Cerebellar nuclear complex (tissue), 1 donor: ENCODE measurements at regions not wholly inside any gene's neighbourhood (a gene's known extent, or its start where the extent isn't known, plus 50 kb on each side); places are given as distances from the start of the nearest gene placed in this dataset.
"Not testable (repeated sequence)": the region's sequence is repeated elsewhere in the genome, so short reads cannot be mapped to it uniquely, and the experiment has no call there.

Source experiments
- DNase-seq, 2 experiments: peaks; one replicate each; lab custom pipeline; 2025; lab: John Stamatoyannopoulos, UW

DNA sequence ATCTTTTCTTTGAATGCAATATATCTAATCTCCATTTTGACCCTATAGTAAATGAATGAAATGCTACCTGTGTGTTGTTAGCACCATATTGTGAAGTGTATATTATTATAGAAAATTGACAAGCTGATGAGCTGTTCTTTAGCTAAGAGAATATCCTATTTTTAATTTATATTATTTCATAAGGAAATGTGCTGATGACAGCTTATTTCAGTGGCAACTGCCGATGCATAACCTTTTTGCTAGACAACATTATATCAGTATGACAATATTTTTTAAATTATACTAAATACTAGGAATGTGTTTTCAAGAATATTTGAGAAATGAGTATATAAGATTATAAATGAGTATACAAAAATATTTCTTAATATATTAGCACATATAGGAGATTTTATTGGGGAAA, 573.1 kb downstream of the ZNF608 start:
- no peak for DNase-seq

DNA sequence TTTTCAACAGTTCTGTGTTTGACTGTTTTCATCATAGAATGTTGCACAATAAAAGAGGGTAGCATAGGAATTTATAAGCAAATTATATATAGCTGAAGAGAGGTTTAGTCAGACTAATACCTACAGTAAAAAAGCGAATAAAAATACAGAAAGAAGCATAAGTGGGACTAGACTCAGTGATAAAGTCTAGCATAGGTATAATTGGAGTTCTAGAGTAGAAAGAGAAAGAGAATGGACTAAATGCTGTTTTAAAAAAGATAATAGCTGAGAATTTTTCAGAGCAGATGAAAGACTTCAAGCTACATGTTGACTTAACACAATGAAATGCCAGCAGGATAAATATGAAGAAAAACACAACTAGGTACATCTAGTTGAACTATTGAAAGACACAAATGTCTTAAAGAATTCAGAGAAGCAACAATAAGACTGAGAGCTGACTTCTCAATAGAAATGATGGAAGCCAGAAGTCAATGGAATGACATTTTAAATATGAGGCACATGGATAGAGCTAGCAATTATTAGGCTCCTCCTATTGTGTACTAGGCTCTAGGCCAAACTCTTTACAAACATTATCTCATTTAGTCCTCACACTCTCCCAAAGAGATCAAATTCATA, 573.9 kb downstream of the ZNF608 start:
- no peak for DNase-seq

DNA sequence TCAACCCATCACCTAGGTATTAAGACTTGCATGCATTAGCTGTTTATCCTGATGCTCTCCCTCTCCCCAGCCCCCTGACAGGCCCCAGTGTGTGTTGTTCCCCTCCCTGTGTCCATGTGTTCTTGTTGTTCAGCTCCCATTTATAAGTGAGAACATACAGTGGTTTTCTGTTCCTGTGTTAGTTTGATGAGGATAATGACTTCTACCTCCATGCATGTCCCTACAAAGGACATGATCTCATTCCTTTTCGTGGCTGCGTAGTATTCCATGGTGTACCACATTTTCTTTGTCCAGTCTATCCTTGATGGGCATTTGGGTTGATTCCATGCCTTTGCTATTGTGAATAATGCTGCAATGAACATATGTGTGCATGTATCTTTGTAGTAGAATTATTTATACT, 578.3 kb downstream of the ZNF608 start:
- not testable (repeated sequence) for DNase-seq

DNA sequence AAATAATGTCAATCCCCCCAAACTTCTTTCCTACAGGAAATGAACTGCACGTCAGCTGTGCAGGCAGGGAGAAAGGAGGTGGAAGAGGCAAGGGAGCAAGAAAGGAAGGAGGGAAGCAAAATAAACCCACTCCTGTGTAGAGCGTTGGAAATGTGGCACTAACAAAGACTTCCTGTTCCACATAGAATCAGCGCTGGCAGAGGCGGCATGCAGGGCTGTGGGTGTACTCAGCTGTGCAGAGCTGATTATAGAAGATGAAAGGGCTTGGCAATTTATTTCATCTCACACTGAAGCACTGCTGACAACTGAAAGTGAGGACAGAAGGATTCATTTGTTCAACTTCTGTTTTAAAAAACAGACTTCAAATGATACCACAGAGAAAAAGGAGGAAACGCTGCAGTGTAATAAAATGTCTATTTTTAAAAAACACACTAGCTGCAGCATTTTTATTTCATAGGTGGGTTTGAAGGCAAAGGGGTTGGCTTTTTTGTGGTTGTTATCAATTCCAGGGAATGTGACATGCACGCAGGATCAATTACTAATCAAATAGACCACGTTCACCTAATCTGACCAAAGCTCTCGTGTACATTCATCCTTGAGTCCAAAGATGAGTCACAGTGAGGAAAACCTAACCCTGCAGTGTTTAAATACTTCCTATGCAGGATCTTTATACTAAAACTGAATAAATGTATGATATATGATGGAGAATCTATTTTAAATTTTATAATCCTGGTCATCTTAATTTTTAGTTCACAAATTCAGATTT, 583.5 kb downstream of the ZNF608 start:
- DNase-seq: no peak

DNA sequence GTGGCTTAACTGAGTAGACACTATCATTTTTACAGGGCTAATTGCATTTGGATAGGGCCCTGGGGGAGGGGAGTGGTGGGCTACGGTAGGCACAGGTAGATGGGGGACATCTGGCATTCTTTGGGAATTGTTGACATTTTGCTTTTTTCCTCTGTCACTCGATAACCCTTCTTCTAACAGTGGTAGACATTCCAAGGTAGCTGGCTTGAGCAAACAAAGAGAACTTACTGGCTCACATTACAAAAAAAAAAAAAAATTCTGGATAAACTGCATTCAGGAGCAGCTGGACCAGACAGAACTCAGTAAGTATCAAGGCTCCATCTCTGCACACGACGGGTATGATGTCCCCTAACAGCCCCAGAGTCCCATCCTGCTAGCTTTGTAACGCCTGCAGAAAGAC, 585.2 kb downstream of the ZNF608 start:
- DNase-seq: no peak

DNA sequence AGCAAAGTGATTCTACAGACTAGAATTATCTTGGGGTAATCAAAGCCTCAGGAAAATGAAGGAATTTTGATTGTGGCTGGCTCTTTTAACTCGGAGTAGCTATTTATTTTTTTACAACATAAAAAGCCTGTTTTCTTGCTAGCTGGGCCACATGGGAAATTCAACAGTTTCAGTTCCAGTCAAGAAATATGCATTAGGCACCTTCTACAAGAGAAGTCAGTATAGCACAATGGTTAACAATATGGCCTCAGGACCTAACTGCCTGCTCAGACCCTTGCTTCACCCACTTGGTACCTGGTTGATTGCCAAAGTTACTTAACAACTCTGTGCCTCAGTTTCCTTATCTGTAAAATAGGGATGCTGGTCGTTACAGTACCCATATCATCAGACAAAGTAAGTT, 586.2 kb downstream of the ZNF608 start:
- no peak for DNase-seq

DNA sequence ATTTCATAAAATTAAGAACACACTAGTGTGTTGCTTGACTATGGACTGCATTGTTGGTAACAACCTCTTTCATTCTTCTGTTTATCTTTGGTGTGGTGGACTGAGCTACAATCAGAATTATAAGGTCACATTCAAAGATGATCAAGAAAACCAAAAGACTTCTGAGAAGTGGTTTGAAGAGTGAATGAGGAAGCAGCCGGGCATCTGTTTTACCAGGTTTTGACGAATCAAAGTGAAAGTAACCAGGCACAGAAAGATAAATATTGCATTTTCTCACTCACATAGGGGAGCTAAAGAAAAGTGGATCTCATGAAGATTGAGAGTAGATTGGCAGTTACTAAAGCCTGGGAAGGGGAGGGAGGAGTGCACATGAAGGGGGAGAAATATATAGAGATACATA, 589.1 kb downstream of the ZNF608 start:
- no peak for DNase-seq

DNA sequence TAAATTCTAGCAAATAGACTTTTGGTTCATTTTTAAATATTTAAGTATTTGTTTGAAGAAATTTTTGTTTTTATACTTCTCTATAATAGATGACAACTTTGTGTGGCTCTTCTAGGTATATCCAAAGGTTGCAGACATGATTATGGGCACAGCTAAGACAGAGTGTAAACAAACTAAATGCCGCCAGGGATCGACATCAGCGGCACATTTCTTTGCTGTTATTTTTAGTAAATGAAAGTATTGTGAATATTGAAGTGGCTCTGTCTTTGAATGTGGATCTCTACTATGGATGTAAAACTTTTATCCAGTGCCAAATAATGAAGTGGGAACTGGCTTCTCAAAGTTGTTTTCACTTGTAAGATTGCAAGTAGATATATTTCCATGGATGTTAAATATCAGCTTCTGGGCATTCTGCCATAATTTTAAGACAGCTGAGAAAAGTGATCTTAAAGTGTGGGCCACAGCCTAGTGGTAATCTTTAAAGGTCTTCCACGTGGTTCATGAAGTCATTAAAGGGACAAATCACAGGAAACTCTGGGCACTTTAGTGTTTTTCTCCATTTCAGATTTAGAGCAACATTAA, 589.9 kb downstream of the ZNF608 start:
- DNase-seq: no peak

DNA sequence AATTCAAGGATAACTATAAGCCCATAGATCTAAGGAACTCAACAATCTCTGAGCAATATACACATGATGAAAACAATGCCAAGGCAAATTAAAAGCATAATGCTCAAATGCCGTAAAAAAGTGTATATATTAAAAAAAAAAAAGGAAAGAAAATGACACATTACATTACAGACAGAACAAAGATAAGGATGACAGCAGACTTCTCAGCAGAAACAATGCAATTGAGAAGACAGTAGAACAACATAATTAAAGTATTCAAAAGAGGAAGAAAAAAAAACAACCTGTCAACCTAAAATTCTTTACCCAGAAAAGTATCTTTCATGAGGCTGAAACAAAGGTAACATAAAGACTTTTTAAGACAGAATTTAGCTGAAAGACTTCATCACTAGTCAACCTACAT, 591.7 kb downstream of the ZNF608 start:
- no peak for DNase-seq

DNA sequence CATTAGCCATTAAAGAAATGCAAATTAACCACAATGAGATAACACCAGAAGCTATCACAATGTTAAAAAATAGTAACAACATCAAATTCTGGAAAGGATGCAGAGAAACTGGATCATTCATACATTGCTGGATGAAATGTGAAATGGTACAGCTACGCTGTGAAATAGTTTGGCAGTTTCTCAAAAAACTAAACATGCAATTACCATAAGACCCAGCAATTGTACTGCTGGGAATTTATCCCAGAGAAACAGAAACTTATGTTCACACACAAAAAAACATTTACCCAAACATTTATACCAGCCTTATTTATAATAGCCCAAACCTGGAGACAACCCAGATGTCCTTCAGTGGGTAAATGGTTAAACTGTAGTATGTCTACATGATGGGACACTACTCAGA, 592.9 kb downstream of the ZNF608 start:
- DNase-seq: no peak

DNA sequence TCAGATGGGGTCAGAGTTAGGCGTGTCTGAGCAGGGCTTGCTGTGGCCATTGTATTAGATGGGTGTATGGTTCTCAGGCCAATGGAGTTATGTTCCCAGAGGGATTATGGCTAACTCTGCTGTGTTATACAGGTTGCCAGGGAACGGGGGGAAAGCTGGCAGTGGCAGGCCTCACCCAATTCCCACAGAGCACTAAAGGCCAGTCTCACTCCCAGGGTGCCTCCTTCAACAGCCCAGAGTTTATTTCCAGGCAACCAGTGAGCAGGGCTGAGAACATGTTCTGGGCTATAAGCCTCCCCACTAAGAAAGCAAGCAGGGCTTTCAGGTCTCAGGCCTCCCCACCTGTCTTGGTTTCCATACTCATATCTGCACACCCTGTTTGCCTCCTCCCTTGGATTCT, 597.9 kb downstream of the ZNF608 start:
- DNase-seq: no peak

DNA sequence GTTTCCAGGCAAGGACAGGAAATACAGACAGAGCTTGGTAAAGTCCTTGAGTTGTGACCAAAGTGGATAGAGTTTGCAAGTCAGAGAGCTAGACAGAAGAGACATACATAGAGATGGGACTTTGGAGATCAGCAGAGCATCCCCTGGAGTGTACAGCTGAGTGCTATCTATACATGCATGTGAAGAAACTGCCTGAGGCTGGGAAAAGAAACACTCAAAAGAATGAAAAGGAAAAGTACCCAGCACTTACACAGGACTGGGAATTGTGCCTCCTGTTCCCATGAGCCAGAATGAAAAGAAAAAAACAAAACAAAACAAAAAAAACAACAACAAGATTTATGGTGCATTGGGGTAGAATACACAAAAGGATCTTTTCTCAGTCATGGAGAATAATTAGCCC, 606.4 kb downstream of the ZNF608 start:
- no peak for DNase-seq

DNA sequence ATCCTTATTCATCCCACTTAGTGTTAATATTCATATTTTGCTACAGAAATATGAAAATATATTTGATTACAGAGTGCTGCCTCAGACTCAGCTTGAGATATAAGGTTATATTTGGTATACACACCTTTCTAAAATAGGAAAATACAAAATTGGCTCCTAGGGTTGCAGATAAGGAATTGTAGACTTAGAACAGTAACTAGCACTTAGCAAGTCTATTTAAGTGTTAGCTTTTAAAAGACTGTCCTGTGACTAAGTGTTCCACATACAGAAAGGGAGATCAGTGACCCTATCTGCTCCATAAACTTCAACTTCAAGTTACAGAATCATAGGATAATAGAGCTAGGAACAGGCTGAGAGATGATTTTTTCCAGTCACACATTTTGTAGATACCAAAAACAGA, 607.0 kb downstream of the ZNF608 start:
- no peak for DNase-seq

DNA sequence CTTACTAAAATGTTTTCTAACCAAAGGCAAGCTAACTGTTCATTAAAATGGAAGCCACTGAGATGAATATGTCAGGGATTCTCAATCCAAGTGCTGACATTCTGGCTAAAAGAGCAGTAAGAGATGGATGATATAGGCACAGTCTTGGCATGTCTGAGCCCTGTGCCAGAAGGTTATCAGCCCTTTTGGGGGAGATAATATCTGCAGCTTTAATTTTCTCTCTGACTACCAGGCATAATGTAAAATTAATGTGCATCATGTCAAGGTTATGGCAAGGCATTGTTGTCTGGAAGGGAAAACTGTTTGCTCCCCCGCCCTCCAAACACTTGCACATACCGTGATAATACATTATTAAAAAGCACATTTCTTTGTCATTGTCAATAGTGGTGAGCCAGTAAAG, 609.8 kb downstream of the ZNF608 start:
- no peak for DNase-seq

DNA sequence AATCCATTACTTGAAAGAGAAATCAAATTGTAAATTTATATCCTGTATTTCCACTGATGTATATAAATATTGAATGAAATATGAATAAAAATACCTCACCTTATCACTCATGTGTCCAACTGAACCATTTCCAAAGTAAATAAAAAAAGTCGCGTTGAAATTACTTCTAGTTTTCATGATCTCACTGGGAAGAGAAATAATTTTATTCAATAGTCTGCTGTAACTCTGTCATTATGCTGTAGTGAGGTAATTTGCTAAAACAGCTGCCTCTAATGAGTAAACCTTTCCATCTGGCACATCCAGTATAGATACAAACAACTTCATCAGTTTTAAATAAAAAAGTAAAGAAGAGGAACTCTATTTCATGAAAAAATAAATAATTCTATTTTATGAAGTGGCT, 611.5 kb downstream of the ZNF608 start:
- DNase-seq: no peak

DNA sequence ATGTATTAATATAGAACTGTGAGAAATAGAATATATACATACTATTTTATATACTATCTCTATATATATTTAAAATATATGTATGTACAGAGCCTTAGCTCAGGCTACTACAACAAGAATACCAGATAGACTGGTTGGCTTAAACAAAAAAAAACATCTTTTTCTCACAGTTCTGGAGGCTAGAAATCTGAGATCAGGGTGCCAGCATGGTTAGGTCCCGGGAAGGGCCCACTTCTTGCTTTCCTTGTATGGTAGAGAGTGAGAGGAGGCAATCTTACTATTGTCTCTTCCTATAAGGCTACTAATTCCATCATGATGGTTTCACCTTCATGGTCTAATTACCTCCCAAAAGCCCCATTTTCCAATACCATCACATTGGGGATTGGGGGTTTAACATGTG, 613.0 kb downstream of the ZNF608 start:
- no peak for DNase-seq

DNA sequence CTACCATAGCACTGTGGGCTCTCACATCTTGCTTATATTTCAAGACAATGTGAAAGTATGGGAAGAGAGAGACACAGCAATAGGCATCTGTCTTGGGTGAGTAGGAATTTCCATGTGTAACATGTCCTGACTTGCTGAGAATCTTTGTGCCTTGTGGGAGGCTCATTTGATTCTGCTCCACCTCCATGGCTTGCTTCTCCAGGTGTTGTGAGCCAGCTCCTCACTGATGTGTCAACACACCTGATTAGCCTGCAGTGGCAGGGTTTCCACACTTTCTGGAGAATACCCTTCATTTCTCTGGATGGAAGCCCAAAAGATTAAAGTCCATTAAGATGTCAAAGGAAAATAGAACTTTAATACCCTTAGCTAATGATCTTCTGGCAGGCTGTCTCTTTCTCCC, 613.6 kb downstream of the ZNF608 start:
- DNase-seq: no peak

DNA sequence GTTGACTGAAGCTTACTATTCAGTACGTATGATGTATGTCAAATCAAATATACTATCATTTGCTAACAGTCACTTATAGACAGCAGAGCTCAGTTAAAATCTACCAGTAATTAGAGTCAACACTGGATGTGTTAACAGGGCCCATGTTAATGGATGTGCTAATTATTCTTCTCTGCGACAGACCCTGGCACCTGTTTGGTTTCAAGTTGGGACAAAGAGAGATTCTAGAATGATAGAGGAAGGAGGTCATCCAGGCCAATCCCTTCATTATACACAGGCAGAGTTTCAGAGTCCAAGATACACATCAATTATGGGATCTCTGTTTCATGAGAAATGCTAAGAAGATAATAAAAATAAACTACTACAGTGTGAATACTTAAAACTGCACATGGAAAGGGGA, 615.0 kb downstream of the ZNF608 start:
- no peak for DNase-seq

DNA sequence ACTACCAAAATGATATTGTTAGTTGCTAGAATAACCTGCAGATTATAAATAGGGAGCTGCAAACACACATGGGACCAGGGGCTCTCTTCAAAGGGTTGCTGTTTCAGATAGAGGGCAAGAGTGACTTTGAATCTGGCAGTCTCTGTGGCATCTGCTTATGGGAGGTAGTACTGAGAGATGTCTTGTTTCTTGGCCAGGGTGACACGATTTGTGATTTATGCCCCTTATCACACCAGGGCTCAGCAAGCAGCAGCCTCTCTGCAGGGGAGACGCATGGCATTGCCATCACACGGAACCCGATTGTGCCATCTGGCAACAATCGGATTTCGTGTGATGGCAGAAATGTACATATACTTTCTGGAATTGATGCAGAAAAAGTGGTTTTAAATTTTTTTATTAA, 615.6 kb downstream of the ZNF608 start:
- DNase-seq: no peak

DNA sequence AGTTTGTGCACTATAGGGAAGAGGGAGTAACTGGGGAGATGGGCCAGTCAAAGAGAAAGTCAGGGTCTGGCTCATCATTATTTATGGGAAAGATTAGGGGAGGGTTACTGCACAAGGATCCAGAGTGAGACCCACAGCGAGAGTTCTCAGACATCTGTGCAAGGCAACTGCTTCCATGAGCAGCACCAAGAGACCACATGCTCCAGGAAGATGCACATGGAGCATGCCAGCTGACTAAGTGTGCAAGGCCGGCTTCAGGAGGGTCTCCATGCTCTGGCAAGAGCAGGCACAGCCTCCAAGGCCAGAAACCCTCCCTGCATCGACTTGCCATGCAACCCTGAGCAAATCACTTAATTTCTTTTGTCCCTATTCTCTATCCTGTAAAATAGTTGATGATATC, 616.9 kb downstream of the CSNK1G3 start:
- no peak for DNase-seq

DNA sequence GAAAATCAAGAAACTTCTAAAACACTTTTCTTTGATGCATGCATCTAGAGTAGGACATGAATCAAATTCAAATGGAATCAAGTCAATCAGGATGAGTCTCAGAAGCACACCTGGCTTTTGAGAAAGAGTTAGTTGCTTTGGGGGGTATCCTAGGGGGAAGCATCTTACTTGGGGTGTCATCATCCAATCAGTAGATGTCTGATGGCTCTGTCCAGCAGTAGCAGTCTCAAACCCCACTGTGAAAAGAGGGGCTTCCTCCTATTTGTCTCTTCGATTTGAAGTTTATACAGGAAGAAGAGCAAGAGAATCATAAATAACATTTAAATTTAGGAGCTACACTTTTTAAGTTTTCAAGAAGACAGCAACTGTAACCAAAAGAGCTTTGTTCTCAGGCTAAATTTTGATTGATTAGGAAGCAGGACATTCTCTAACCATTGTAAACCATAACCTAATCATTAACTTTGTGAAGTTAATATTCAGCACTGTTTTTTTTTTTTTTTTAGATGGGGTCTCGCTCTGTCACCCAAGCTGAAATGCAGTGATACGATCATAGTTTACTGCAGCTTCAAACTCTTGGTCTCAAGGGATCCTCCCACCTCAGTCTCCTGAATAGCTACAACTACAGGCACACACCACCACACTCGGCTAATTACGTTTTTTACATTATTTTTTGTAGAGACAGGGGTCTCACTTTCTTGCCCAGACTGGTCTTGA, 614.7 kb downstream of the CSNK1G3 start:
- no peak for DNase-seq

DNA sequence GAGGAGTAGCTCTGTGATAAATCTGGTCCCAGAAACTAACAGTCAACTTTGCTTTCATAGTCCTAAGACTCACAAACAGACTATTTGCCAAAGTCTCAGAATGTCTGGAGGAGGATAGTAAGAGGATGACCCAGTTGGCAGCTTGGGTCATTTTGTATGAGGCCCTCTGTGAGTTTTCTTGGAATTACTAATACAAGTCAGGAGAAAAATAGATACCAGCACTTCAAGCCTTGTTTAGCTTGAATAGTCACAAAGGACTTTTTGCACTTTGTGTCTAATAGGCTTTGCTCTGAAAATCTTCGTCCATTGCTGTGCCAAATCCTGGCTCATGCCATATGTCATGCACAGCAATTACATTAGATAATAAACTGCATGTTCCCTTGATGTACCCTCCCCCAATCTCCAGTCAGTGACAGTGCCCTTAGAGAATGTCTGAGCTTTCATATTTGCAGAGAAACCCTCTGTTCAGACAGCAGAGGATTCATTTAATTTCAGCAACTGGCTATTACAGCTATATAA, 612.8 kb downstream of the CSNK1G3 start:
- no peak for DNase-seq

DNA sequence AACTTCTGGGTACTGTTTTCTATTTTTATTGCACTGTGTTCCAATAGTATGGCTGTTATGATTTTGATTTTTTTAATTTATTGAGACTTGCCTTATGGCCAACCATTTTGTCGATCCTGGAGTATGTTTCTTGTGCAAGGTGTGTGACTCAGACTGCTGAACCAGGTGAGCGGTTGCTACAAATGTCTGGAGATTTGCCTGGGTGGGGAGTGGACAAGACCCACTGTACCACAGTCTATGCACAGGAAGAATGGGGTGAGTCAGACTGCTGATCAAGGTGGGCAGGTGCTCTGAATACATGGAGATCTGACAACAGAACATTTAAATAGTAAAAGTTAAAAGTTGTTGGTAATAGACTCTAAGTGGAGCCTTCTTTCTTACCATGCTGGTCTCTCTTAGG, 609.2 kb downstream of the CSNK1G3 start:
- no peak for DNase-seq
